HG03280 (cell line): ENCODE measurements at regions not wholly inside any gene's neighbourhood (a gene's known extent, or its start where the extent isn't known, plus 50 kb on each side); places are given as distances from the start of the nearest gene placed in this dataset.

Source experiments
- ATAC-seq: cut with Tn5 transposase; IDR thresholded peaks from one replicate; pipeline ENCODE4 v1.9.1; 2021; ENCODE audit warnings: mild to moderate bottlenecking, moderate library complexity; ENCODE audit not compliant: unreplicated experiment

DNA sequence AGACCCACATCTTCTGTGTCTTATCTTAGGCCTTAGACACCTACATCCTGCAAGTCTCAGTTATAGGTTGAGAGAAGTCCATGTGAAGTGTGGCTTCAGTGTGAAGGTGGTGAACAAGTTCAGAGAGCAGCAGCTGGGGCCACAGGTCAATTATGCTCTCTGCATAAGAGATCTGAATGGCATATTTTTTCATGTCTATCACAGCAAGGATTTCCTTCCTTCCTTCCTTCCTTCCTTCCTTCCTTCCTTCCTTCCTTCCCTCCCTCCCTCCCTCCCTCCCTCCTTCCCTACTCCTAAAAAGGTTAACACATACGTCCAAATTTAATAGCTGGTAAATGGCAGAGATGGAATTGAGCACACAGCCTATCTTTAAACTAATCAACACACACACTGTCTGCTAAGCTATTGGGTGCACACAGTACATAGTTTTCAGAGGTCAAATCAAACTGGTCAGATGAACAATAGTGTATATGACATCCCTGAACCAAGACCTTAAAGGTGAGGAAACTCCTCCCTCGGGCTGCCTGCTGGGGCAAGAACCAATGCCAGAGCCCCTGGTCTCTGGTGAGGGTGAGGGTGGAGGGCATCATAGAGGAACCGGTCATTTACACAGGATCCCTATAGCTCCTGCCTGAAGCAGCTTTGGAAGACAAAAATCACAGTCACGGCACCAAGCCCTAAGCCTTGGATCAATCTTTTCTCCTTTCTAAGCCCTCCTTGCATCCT lies 240.9 kb downstream of the ICOS start:
- peak; percentile 23 for ATAC-seq

DNA sequence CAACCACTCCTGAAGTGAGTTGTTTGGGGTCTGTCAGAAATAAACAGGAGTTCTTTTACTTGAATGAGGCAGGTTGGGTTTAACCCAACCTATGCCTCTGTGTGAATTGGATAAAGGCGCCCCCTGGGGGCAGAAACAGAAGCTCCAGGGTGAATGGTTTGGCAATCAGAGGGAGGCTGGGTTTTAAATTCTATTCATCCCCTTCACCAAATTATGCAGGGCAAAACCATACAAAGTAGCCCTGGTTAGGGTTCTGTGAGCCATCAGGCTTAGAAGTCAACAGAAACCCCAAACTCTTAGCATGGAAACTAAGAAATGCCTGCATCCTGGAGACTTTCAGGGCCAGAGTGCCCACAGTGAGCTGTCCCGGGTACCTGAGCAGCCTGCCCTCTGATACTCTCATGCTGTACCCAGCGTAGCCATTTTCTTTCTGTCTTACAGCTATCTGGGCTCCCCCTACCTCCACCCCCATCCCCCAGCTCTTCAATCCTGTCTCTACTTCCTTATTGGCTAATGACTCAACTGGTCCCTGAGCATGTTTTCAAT lies 241.5 kb downstream of the ICOS start:
- peak; percentile 84 for ATAC-seq

DNA sequence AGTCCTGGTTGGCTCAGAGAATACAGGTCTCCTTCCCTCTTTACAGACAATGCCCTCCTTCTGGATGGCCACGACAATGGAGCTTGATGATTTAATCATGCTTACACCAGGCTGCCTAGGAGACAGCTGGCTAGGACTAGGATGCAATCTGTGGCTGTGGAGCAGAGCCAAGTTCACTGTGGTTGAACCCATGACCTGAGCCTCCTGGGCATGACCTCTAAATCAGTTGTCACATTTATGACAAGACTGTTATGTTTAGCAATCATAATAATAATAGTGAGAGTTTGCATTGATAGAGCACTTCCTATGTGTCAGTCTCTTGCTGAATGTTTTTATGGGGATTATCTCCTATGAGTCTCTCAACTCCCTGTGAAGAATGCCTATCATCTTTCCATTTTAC lies 244.1 kb downstream of the ICOS start:
- ATAC-seq = no peak

DNA sequence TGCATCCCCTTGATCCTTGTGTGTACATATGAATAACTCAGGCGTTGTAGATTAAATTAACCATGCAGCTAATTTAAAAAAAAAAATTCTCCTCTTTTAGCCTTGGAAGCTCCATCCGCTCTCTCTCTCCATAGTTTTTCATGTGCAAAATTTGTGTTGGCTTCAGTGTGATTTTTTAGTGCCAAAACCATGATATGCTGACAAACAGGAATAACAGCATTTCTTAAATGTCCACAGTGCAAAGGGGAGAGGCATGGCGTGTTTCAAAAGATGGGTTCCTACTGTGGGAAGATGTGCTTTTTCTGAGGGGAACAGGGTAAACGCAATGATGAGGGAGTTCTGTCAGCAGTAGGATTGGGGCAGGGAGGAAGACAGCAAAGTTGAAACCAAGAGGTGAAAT lies 247.0 kb downstream of the ICOS start:
- no peak for ATAC-seq

DNA sequence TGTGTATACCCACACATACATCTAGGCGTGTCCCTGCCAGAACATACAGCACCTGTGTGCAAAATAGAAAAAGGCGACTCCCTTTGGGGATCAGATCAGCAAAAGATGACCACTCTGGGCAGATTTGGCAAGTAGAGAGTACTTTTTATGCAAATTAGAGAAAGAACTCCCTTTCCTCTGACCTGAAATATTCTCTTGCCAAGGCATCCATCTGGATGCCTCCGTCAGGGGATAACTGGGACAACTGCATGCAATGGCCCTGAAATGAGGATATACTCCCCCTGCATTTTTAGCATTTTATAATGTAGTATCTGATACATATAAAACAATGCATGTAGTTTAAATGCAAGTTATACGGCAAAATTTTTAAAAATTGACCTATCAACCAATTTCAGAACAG lies 247.7 kb downstream of the ICOS start:
- ATAC-seq = no peak

DNA sequence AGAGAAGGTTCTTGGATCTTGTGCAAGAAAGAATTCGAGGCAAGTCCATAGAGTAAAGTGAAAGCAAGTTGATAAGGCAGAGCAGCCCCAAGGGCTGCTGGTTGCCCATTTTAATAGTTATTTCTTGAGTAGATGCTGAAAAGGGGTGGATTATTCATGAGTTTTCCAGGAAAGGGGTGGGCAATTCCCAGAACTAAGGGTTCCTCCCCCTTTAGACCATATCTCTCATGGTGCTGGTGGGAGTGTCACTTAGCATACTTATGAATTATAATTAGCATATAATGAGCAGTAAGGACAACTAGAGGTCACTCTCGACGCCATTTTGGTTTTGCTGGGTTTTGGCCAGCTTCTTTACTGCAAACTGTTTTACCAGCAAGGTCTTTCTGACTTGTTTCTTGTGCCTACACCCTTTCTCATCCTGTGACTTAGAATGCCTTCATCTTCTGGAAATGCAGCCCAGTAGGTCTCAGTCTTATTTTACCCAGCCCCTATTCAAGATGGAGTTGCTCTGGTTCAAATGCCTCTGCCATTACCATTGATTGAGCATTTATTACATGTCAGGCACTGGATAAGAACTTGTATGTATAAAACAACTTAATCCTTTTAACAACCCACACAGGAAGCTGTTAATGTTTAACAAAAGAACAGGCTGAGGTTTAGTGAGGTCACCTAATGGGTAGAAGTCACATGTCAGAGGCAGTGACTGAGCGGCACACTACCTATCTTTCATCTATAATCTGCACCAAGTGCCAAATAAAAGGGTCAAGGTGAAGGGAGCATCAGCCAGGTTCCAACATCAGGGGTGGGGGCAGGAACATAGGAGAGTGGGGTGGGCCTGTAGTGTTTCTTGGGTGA lies 250.9 kb downstream of the ICOS start:
- no peak for ATAC-seq

DNA sequence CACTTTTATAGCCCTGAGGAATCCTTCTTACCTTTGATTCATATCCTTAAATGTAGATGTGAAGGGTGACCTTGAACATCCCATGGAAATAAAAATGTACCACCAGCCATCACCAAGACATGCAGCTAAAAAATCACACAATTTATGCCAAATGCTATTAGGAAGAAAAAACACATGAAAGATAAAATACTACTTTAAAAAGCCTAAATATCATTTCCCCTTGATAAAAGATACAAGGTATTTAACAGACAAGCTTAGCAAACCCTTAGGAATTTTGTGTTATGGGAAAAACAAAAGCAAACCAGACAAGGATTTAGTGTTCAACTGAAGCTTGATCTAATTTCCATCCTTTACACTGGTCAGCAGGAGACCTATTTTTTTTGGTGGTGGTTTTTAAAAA lies 255.0 kb downstream of the ICOS start:
- no peak for ATAC-seq

DNA sequence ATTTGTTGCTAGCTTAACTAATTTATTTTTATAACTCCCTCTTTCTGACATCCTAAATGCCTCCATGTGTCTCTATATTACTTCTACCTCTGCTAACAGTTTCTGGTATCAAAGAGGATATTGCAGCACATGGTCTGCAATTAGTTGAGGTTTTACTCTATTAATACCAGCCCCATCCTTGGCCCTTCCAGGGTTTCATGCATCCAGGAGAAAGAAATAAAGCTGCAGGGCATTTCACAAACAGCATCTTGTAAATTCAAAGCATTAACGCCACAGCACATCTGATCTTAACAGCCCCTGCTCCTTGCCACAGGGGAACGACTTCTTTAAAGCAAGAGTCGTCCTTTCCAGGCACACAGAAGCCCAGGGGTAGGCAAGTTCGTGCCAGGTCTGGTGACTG lies 258.9 kb downstream of the ICOS start:
- ATAC-seq = no peak

DNA sequence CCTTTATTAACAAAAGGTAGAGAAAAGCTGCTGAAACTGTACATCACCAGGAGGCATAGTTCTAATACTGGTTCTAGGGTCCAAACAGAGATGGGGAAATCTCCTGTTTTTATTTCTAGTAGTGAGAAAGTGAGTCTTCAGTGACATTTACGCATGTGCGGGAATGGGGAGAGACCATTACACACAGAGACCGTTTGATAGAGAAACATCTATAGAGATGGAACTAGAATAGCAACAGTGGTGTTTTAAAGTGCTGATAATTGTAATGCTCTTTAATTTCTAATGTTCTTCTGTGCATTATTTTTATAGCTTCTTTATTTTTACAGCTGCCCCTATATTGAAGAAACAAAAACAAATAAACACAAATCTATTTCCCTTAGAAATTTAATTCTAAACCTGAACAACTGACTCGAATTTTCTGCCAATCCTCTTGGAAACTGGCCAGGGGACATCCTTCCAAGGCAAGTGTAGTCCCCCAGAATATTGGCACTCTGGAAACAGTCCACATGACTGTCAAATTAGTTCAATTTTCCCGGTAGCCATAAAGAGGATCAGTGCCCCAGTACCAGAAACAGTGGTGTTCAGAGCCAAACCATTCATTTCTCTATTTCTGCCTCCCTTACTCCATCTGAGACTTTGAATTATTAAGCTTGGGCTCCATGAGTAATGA lies 260.9 kb downstream of the ICOS start:
- ATAC-seq = no peak

DNA sequence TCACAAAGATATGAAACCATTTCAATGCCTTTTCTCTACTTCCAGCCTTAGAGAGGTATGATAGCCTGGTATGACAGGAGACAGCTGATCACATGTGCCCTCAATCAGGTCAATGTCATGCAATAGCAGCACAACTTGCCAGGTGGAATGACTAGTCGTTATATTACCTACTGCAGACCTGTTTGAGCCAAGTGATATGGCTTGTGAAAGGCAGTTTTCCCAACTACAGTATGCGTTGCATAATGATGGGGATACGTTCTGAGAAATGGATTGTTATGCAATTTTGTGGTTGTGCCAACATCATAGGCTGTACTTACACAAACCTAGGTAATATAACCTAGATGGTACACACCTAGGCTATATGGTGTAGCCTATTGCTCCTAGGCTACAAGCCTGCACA lies 262.8 kb downstream of the ICOS start:
- no peak for ATAC-seq

DNA sequence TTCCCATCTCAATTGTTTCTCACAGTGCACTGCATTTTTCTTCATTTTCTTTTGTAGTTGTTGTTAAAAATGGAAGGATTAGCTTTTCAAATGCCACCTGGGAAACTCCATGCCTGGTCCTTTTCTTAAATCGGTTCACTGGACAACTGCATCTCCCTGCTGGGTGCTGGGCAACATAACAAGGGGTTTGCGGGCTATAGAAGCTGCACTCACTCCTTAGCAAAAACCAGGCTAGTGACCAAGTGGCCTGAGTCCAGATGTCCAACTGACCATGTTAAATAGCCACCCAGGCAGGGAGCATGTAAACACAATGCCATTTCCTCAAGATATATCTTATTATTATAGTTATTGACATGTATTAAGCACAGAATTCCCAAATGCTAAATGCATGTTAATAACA lies 264.9 kb downstream of the ICOS start:
- ATAC-seq = no peak

DNA sequence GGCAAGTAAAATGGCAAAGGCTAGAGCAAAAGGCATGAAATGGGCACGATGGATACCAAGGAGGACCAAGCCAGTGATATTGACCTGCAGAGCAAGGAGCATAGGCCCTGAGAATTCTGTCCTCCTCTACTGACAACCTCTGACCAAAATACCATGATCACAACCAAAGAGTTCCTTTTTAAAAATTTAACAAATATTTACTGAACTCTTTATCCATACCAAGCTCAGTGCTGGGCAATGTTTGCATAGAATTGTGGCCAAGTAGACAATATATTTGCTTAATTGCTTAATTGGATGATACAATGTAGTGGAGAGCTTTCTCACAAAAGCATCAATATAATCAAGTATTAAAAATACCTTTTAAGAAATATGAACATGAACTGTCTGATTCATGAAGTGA lies 265.7 kb downstream of the ICOS start:
- no peak for ATAC-seq

DNA sequence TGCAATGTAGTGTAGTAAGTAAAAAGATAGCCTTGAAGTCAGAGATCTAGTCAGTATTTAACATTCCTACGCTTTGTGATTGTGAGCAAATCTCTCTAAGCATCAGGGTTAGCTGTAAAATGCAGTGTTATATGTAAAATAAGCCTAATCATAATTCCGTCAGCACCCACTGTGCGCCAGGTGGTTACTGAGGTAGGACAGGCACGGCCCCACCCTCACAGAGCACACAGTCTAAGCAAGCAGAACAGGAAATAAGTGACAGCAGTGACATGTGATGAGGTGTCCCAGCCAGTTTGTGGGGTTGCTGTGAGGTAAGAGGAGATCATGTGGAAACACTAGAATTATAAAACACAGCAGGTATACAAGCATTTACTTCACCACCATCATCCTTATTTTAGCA lies 267.1 kb downstream of the ICOS start:
- no peak for ATAC-seq

DNA sequence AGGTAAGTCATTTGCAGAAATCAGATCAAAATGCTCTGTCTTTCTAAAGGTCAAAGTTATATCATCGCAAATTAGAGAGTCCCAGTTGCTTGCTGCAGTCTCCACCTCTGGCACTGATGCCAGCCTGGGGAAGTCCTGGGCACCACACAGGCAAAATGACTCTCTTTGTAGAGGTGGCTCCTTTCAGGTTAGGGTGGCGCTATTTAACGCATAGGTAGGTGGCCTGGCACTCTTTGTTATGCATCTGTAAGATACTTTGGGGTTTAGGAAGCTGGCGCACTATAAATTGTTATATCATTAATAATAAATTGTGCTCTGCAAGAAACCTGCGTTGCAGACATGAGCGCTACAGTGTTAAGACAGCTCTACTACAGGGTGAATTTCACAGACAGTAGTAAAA lies 268.5 kb downstream of the ICOS start:
- ATAC-seq = no peak

DNA sequence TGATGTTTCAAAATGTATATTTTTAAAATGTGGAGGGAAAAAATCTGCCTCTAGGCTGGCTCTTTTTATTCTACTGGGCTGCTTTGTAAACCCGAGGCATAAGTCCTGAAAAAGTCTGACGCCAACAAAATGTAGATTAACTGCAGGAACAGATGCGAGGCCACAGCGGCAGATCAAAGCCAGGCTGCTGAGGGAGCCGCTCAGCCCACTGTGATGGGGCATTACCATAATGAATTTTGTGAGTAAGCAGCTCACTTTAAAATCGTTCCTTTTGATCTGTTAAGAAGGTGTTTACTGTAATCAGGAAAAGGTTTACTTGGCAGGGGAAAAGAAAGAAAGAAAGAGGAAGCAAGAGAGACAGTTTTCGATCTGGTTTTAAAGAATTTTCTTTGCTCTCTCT lies 269.0 kb downstream of the ICOS start:
- no peak for ATAC-seq

DNA sequence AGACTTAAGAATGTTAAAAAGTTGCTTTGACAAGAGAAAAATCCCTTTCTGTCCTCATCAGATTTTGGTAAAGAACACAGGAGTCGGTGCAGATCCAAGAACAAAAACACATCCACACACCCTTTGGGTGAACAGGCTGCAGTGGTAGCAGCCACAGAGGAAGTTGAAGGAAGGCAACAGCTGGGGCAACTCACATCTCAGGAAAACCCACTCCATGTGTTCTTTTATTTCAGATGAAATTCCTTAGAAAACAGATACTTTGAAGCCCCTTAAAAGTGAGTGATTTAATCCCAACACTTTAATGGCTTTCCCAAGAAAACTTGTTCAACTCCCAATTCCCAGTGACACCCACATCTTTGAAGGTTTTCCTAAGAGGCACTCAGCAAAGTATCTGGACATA lies 271.3 kb downstream of the ICOS start:
- no peak for ATAC-seq

DNA sequence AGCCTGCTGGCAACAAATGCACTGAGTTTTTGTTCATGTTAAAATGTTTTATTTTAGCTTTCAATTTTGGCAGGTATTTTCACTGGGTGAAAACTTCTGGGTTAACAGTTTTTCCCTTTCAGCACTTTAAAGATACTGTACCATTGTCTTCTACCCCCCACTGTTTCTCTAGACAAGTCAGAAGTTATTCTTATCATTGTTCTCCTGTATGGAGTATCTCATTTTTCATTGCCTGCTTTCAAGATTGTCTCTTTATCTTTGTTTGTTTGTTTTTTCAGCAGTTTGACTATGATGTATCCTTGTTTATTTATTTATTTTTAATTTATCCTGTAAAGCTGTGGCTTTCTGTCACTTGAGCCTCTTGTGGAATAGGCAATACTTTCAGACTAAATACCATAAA lies 277.0 kb downstream of the ICOS start:
- no peak for ATAC-seq

DNA sequence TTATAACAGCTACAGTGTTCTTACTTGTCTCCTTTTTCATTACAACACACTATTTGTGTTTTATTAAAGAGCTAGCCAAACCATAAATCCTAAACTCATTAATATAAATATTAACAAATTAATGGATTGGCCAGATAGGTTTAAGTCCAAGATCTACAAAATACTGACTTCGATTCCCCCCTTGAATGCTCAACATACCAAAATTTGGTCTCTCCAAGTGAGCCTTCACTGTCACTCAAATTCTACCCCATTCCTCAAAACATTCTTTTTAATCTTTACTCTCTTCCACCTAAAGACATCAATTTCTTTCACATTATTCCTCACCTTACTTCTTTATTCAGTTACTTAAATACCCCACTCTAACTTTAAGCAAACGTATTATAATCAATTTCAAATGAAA lies 281.5 kb downstream of the ICOS start:
- no peak for ATAC-seq

DNA sequence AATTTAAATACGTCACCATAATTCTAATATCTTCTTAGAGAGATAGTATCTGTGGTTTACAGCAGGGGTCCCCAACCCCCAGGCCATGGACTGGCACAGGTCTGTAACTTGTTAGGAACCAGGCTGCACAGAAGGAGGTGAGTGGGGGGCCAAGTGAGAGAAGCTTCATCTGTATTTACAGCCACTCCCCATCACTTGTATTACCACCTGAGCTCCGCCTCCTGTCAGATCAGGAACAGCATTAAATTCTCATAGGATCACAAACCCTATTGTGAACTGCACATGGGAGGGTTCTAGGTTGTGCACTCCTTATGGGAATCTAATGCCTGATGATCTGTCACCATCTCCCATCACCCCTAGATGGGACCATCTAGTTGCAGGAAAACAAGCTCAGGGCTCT lies 282.6 kb downstream of the ICOS start:
- ATAC-seq = no peak

DNA sequence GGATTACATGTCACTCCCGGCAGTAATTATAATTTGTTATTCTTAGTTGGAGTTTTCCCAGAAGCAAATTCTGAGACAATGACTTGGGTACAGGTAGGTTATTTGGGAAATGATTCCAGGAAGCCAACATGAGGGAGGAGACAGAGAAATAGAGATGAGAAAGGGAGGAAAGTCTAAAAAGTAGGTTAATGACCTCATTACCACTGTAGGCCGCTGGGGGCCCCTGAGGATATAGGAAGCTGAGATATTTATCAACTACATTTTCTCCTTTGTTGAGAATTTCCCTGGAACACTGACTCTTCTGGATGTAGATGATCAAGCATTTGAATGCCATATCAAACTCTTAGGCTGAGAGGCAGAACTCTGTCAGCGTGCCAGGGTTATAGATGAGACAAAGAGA lies 284.3 kb downstream of the ICOS start:
- ATAC-seq = no peak

DNA sequence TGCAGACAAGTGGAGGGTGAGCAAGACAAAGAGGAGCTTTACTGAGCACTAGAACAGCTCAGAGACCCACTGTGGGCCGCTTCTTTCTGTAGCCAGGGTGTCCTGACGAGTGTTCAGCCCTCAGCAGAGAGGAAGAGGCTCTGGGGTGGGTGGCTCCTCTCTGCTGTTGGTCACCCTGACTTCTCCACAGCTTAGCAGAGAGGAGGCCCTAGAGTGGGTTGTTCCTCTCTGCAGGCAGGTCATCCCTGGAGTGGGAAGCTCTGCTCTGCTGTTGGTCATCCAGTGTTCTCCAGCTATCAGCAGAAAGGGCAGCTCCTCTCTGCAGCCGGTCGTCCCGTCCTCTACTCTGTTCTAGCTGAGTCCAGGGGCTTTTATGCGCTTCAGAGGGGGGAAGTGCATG lies 286.5 kb downstream of the ICOS start:
- ATAC-seq = no peak

DNA sequence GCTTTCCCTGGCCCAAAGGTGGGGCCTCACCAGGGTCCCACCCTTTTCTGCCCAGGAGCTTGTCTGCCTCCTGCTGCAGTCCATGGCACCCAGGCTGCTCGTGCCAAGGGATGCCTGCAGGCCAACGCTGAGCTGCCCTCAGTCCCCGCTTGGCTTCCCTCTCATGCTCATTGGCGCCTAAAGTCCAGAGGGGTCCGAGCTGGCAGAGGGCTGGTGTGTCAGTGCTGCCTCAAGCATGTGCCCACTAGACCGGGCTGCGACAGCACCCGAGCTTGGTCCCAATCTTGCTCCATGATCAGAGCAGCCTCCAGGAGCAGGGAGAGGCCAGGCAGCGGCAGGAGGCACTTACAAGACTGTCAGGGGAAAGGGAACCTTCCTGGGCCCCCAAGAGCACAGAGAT lies 287.0 kb downstream of the ICOS start:
- no peak for ATAC-seq
